ENCODE measurements at regions not wholly inside any gene's neighbourhood (a gene's known extent, or its start where the extent isn't known, plus 50 kb on each side); places are given as distances from the start of the nearest gene placed in this dataset.

DNA sequence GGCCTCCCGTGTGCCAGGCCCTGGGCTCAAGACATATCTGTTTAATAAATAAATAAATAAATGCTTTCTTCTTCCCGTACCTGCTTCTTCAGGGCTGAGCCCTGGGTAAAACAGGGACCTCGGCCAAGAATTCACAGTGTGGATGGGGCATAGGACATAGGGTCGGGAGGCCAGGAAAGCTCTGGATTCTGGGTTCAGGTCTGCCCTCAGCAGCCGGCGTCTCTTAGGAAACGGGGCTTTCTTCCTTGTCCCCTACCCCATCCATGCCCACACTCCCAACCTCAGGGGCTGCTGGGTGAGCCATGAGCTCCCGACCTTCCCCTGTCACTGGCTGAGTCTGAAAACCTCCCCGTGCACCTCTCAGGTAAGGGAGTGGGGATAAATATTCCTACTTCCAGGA lies 55.7 kb upstream of the ALX4 start:
- no peak for DNase-seq (ENCODE audit: low read depth in 2 of 2)
- TF ChIP-seq, protein P1, sequence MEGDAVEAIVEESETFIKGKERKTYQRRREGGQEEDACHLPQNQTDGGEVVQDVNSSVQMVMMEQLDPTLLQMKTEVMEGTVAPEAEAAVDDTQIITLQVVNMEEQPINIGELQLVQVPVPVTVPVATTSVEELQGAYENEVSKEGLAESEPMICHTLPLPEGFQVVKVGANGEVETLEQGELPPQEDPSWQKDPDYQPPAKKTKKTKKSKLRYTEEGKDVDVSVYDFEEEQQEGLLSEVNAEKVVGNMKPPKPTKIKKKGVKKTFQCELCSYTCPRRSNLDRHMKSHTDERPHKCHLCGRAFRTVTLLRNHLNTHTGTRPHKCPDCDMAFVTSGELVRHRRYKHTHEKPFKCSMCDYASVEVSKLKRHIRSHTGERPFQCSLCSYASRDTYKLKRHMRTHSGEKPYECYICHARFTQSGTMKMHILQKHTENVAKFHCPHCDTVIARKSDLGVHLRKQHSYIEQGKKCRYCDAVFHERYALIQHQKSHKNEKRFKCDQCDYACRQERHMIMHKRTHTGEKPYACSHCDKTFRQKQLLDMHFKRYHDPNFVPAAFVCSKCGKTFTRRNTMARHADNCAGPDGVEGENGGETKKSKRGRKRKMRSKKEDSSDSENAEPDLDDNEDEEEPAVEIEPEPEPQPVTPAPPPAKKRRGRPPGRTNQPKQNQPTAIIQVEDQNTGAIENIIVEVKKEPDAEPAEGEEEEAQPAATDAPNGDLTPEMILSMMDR (conservative IDR thresholded peaks at IDR 0.05 in 1 of 2, IDR thresholded peaks at IDR 0.05 in 1 of 2; ENCODE audit: low read depth in 1 of 2, low read length in 2 of 2): no peak
- TF ChIP-seq EZH2 (IDR thresholded peaks at IDR 0.05; ENCODE audit: low read length, missing control alignments): no peak

DNA sequence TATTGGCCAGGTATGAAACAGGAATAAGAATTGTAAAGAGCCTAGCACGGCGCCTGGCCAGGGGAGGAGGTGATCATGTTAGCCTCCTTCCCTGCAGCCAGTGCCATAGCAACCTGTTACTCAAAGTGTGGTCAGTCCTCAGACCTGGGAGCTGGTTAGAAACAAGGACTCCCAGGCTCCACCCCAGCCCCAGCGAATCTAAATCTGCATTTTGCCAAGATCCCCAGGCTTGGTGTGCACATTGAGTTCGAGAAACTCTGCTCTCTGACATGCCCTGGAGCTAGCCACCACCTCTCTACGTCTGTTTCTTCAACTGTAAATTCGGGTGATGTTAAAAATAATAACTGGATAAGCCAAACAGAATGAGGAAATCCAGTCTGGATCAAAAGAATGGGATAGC lies 56.1 kb upstream of the ALX4 start:
- no peaks in the 10 kb centered on the region for H3K36me3 ChIP-seq (ENCODE audit: control insufficient read depth, insufficient read depth, low read length)
- H3K9ac ChIP-seq (ENCODE audit: insufficient read depth, low read length): no peak overlapping the region
- peaks cover 7% of the 10 kb centered on the region for H3K27me3 ChIP-seq (ENCODE audit: control insufficient read depth, insufficient read depth, low read length)
- no peak overlapping the region for H3K4me2 ChIP-seq (ENCODE audit: extremely low read depth, insufficient read depth, low read length)
- TF ChIP-seq, protein P1 (conservative IDR thresholded peaks at IDR 0.05 in 1 of 2, IDR thresholded peaks at IDR 0.05 in 1 of 2; ENCODE audit: low read depth in 1 of 2, low read length in 2 of 2): no peak
- no peak for TF ChIP-seq EZH2 (IDR thresholded peaks at IDR 0.05; ENCODE audit: low read length, missing control alignments)
- H3K27ac ChIP-seq (ENCODE audit: insufficient read depth, low read length): no peak overlapping the region
- no peaks in the 10 kb centered on the region for H3K79me2 ChIP-seq (ENCODE audit: control insufficient read depth, insufficient read depth, low read length)
- no peaks in the 10 kb centered on the region for H3K9me3 ChIP-seq (ENCODE audit: control insufficient read depth, insufficient read depth, low read depth, low read length)
- H4K20me1 ChIP-seq (ENCODE audit: control insufficient read depth, extremely low read depth, insufficient read depth, low read length): no peaks in the 10 kb centered on the region
- no peaks in the 10 kb centered on the region for H3K4me1 ChIP-seq (ENCODE audit: control insufficient read depth, extremely low read depth, insufficient read depth, low read length)
- H2AFZ ChIP-seq (ENCODE audit: low read length): no peak overlapping the region
- H3K4me3 ChIP-seq (replicated peaks in 1 of 4; ENCODE audit: control extremely low read depth in 1 of 4, insufficient read depth in 1 of 4, low read depth in 3 of 4, low read length in 4 of 4): no peak overlapping the region
- DNase-seq (ENCODE audit: low read depth in 2 of 2): no peak

More for the DNA sequence above, 55.7 kb upstream of the ALX4 start:
- no peaks in the 10 kb centered on the region for H3K4me1 ChIP-seq (ENCODE audit: control insufficient read depth, extremely low read depth, insufficient read depth, low read length)
- H3K9me3 ChIP-seq (ENCODE audit: control insufficient read depth, insufficient read depth, low read depth, low read length): no peaks in the 10 kb centered on the region
- H3K27me3 ChIP-seq (ENCODE audit: control insufficient read depth, insufficient read depth, low read length): peaks cover 7% of the 10 kb centered on the region
- no peak overlapping the region for H3K4me3 ChIP-seq (replicated peaks in 1 of 4; ENCODE audit: control extremely low read depth in 1 of 4, insufficient read depth in 1 of 4, low read depth in 3 of 4, low read length in 4 of 4)
- no peak overlapping the region for H3K4me2 ChIP-seq (ENCODE audit: extremely low read depth, insufficient read depth, low read length)
- no peaks in the 10 kb centered on the region for H3K36me3 ChIP-seq (ENCODE audit: control insufficient read depth, insufficient read depth, low read length)
- no peak overlapping the region for H3K9ac ChIP-seq (ENCODE audit: insufficient read depth, low read length)
- no peak overlapping the region for H2AFZ ChIP-seq (ENCODE audit: low read length)
- H4K20me1 ChIP-seq (ENCODE audit: control insufficient read depth, extremely low read depth, insufficient read depth, low read length): no peaks in the 10 kb centered on the region
- H3K27ac ChIP-seq (ENCODE audit: insufficient read depth, low read length): no peak overlapping the region
- H3K79me2 ChIP-seq (ENCODE audit: control insufficient read depth, insufficient read depth, low read length): no peaks in the 10 kb centered on the region

DNA sequence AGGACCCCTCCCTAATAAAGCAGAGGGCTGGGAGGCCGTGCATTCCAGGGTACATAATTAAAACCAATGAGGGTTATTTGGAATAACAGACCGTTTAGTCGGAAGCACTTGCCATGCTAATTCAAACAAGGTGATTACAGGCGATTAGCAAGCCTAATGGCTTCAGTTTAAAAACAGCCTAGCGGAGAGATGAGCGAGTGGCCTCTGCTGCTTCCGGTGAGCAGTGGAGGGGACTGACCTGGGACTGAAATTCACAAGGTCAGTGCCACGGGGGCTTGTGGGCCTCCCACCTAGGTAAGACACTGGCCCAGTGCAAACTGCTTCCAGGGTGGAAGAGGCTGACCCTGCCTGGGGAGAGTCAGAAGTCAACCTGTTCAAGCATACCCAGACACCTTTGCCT lies 56.8 kb upstream of the ALX4 start:
- Histone ChIP-seq H3K9ac (ENCODE audit: insufficient read depth, low read length) (no peak overlapping the region), H3K4me2 (ENCODE audit: extremely low read depth, insufficient read depth, low read length) (no peak overlapping the region), H4K20me1 (ENCODE audit: control insufficient read depth, extremely low read depth, insufficient read depth, low read length) (no peaks in the 10 kb centered on the region), H3K27ac (ENCODE audit: insufficient read depth, low read length) (no peak overlapping the region), H3K36me3 (ENCODE audit: control insufficient read depth, insufficient read depth, low read length) (no peaks in the 10 kb centered on the region), H3K9me3 (ENCODE audit: control insufficient read depth, insufficient read depth, low read depth, low read length) (no peaks in the 10 kb centered on the region), H3K79me2 (ENCODE audit: control insufficient read depth, insufficient read depth, low read length) (no peaks in the 10 kb centered on the region), H3K4me1 (ENCODE audit: control insufficient read depth, extremely low read depth, insufficient read depth, low read length) (no peaks in the 10 kb centered on the region), H3K4me3 (replicated peaks in 1 of 4; ENCODE audit: control extremely low read depth in 1 of 4, insufficient read depth in 1 of 4, low read depth in 3 of 4, low read length in 4 of 4) (no peak overlapping the region), H3K27me3 (ENCODE audit: control insufficient read depth, insufficient read depth, low read length) (peaks cover 7% of the 10 kb centered on the region), H2AFZ (ENCODE audit: low read length) (no peak overlapping the region)
- no peak for DNase-seq (ENCODE audit: low read depth in 2 of 2)
- no peak for TF ChIP-seq EZH2 (IDR thresholded peaks at IDR 0.05; ENCODE audit: low read length, missing control alignments)
- TF ChIP-seq, protein P1 (conservative IDR thresholded peaks at IDR 0.05 in 1 of 2, IDR thresholded peaks at IDR 0.05 in 1 of 2; ENCODE audit: low read depth in 1 of 2, low read length in 2 of 2): no peak

Measured in fibroblast of lung (primary cell).